MV-4-11 (cell line): ENCODE measurements at regions not wholly inside any gene's neighbourhood (a gene's known extent, or its start where the extent isn't known, plus 50 kb on each side); places are given as distances from the start of the nearest gene placed in this dataset.
A peak's percentile ranks its signal among the peaks of the same experiment; 100 is the strongest.

Experiments used
- DNase-seq: peaks from one replicate; lab custom pipeline; 2025; lab: John Stamatoyannopoulos, UW

- DNase-seq = peak; percentile 28
Observed at GRCh38 chr6:91697010-91697695, 1110.3 kb upstream of the MAP3K7 start.

GRCh38 chr6:91695221-91695620 lies 1108.3 kb upstream of the MAP3K7 start:
- DNase-seq = no peak

- DNase-seq = no peak
Observed at GRCh38 chr6:91694016-91694654, 1107.3 kb upstream of the MAP3K7 start.

GRCh38 chr6:91691449-91691848 lies 1104.6 kb upstream of the MAP3K7 start:
- DNase-seq = no peak

DNA sequence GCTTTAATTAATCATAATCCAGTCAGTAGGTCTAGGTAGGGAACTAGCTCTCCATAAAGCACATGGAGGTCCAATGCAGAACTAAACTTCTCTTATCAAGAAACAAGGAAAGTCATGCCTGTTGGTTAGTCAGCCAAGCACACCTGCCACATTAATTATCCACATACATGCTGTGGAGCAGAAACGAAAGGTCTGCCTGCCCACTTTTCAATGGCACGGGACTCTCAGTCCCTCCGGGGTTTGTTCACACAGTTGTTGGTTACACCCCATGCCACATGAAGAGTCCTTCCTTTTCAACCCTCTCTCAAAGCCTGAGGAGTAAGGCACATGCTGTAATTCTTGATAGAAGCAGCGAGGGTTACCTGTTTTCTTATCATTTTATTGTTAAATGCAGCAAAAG lies 1096.4 kb upstream of the MAP3K7 start:
- no peak for DNase-seq

- peak; percentile 80 for DNase-seq
Observed at GRCh38 chr6:91681296-91681695, 1094.4 kb upstream of the MAP3K7 start.

- DNase-seq = peak; percentile 17
Observed at GRCh38 chr6:91678679-91679446, 1092.0 kb upstream of the MAP3K7 start.

- DNase-seq = no peak
Observed at GRCh38 chr6:91672201-91672600, 1085.3 kb upstream of the MAP3K7 start.

GRCh38 chr6:91669871-91670268 lies 1083.0 kb upstream of the MAP3K7 start:
- DNase-seq = no peak

GRCh38 chr6:91669154-91669870 lies 1082.4 kb upstream of the MAP3K7 start:
- DNase-seq = no peak

- DNase-seq = no peak
Observed at GRCh38 chr6:91667596-91667995, 1080.7 kb upstream of the MAP3K7 start.

DNA sequence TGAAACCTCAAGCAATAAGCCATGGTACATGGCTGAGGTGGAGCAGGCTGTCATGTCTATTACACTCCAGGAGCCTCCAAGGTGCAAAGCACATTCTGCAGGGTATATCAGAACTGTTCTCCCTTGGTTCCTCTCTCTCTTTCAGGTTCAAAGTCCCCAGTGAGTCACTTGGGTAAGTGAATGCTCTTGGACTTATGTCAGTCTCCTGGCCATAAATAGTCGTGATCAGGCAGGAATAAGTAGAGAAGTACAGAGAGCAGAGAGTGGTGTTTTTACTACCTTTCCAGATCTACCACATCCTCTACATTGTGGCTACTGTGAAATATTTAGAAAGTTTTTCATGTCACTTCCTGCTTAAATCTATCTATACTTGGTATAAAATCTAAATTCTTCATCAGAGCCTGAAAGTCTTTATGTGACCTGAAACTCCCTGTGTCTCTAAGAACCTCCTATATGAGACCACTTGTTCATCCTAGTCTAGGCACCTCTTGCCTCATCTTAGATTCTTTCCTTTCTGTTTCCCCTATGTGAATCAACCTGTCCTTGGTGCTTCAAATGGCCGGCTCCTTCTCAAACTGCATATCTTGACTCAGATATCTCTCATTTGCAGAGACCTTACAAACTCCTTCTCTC lies 1077.6 kb upstream of the MAP3K7 start:
- DNase-seq = no peak

- no peak for DNase-seq
Observed at GRCh38 chr6:91660893-91661292, 1074.0 kb upstream of the MAP3K7 start.

DNA sequence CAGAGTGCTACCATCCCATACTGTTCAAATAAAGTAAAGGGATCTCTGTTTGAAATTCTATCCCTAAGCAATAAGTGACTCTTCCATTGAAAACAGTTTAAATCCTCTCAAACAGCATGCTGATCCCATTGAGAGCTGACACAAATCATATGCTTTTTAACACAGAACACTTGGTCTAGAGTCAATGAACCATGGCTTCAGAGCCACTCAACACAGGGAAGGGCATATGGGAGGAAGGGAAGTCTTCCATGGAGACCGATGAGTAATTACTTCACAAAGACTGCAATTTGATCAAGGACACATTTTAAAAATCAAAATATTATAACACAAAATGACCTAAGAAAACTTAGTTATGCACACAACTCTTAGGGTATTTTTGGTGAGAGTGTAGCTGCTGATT lies 1073.0 kb upstream of the MAP3K7 start:
- no peak for DNase-seq

GRCh38 chr6:91654793-91655192 lies 1067.9 kb upstream of the MAP3K7 start:
- DNase-seq = no peak

GRCh38 chr6:91654357-91654756 lies 1067.5 kb upstream of the MAP3K7 start:
- DNase-seq = no peak

DNA sequence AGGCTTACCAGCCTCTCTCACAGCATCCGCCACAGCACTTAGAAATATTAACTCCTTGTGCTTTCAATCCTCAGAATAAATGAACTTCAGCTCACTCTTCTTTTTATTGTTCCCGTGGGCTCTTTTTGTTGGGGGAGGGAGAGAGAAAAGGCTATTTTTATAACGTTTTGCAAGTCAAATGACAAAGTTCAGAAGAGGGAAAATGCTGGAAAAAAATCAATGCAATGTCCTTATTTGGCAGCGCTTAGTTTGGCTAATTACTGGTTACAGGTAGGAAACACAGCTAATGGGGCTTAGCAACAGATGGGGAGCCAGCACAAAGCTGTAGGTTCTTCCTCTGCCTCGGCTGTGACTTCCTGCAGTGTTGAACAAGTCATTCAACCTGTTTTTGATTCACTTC lies 1067.0 kb upstream of the MAP3K7 start:
- no peak for DNase-seq

DNA sequence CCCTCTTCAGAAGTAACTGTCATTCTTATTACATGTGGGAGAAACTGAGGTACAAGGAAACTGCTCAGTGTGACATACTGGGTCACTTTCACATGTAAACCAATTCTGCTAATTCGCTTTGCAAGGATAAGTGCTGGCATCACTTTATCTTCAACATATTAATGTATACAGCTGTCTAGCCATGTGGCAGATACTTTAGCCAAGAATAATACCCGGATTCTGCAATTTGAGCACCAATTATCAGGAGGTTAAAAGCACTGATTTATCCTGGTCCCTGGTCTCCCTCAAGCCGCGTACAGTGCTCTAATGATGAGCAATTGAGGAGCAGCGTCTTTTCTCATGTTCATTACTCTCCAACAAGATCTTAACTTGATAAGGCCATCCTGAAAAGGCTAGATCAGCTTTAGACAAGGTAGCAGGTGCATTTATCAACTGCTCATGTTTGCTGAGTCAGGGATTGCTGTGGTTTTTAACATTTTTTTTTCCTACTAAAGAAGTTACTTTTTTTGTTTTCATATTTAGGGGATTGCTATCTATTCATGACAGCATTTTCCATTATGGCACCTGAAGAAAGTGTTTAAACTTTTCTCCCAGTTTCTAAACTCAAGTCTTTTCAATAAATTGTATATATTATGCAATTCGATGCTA lies 1066.3 kb upstream of the MAP3K7 start:
- no peak for DNase-seq

GRCh38 chr6:91646649-91647048 lies 1059.8 kb upstream of the MAP3K7 start:
- no peak for DNase-seq

DNA sequence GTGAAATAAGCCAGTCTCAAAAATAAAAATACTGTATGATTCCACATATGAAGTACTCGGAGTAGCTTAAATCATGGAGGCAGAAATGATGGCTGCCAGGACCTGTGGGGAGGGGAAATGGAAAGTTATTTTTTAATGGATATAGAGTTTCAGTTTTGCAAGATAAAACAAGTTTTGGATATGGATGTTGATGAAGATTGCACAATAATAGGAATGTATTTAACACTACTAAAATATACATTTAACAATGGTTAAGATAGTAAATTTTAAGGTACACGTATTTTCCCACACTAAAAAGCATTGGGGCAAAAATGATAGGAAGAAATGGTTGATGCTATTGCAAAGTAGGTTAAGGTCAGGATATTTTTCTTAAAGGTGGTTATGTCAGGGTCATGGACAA lies 1058.9 kb upstream of the MAP3K7 start:
- DNase-seq = no peak

DNA sequence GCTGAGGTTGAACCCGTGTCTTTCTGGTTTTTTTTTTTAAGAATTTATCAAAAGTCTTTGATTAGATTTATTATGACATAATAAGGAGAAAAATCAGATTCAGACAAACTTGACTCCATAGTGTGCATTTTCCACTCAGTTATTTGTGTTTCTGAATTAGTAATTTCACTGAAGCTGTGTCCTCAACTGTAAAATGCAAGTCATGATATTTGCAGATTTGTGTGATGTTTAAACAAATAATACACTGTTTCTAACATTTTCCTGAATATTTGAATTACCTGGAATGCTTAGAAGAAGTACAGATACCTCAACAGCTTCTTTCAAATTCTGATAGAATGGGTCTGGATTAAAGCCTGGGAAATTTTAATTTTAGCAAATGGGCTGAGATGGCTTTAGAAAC lies 1050.3 kb upstream of the MAP3K7 start:
- DNase-seq = no peak

GRCh38 chr6:91634791-91635190 lies 1047.9 kb upstream of the MAP3K7 start:
- no peak for DNase-seq
